ENCODE measurements at regions not wholly inside any gene's neighbourhood (a gene's known extent, or its start where the extent isn't known, plus 50 kb on each side); places are given as distances from the start of the nearest gene placed in this dataset.

GRCh38 chr2:203804070-203804469, 63.5 kb upstream of the CTLA4 start (continued):
- no peak for TF ChIP-seq E2F5 (CRISPR knock-in tag; IDR thresholded peaks at IDR 0.05)
- TF ChIP-seq USF1 (CRISPR knock-in tag; IDR thresholded peaks at IDR 0.05): no peak
- no peak for TF ChIP-seq USF2 (CRISPR knock-in tag; IDR thresholded peaks at IDR 0.05)
- no peak for TF ChIP-seq ZNF281 (CRISPR knock-in tag; IDR thresholded peaks at IDR 0.05)
- no peak for TF ChIP-seq KAT7 (CRISPR knock-in tag; IDR thresholded peaks at IDR 0.05; ENCODE audit: borderline replicate concordance)
- TF ChIP-seq CBFB (CRISPR knock-in tag; IDR thresholded peaks at IDR 0.05; ENCODE audit: low read depth): no peak
- TF ChIP-seq ZNF425 (CRISPR knock-in tag; conservative IDR thresholded peaks at IDR 0.05): no peak

- TF ChIP-seq HMGA2 (CRISPR knock-in tag; IDR thresholded peaks at IDR 0.05): peak; percentile 18; the same call in 1 of the 2 replicates
- TF ChIP-seq MYBL2 (CRISPR knock-in tag; IDR thresholded peaks at IDR 0.05): no peak
- no peak for TF ChIP-seq FOXP4 (CRISPR knock-in tag; IDR thresholded peaks at IDR 0.05)
- no peak for TF ChIP-seq TCF7 (CRISPR knock-in tag; IDR thresholded peaks at IDR 0.05; ENCODE audit: low read depth)
- H3K27me3 Mint-ChIP-seq (ENCODE audit: low read depth): no peaks in the 10 kb centered on the region
- no peak for ATAC-seq
- H3K4me3 Mint-ChIP-seq: no peak overlapping the region
- ChIA-PET POLR2A (no interaction called here), CTCF (interaction anchor here (2.3 kb wide), 1 partner anchor 10 kb away, joined by 11 read pairs; no protein-coding TSS in a partner anchor)
- no peak overlapping the region for H3K27ac Mint-ChIP-seq
- no peak for DNase-seq (ENCODE audit: low spot score)
- peaks cover 6% of the 10 kb centered on the region; the same call in 1 of the 2 replicates for H3K4me1 Mint-ChIP-seq
- no peaks in the 10 kb centered on the region for H3K36me3 Mint-ChIP-seq
- H3K9me3 Mint-ChIP-seq: peaks cover 11% of the 10 kb centered on the region
These were observed 62.6 kb upstream of the CTLA4 start for GRCh38 chr2:203804764-203805485.

GRCh38 chr2:203805486-203805838, 62.1 kb upstream of the CTLA4 start:
- no peaks in the 10 kb centered on the region for H3K27me3 Mint-ChIP-seq (ENCODE audit: low read depth)
- peaks cover 6% of the 10 kb centered on the region; the same call in 1 of the 2 replicates for H3K4me1 Mint-ChIP-seq
- TF ChIP-seq MYBL2 (CRISPR knock-in tag; IDR thresholded peaks at IDR 0.05) (no peak), ZNF263 (CRISPR knock-in tag; IDR thresholded peaks at IDR 0.05; ENCODE audit: low read depth) (no peak), ESRRA (CRISPR knock-in tag; IDR thresholded peaks at IDR 0.05; ENCODE audit: borderline replicate concordance) (no peak), FOXK1 (CRISPR knock-in tag; IDR thresholded peaks at IDR 0.05) (no peak), NFE2L1 (CRISPR knock-in tag; IDR thresholded peaks at IDR 0.05) (no peak), E2F5 (CRISPR knock-in tag; IDR thresholded peaks at IDR 0.05) (no peak), HMGA2 (CRISPR knock-in tag; IDR thresholded peaks at IDR 0.05) (no peak), FOXP1 (CRISPR knock-in tag; IDR thresholded peaks at IDR 0.05; ENCODE audit: borderline replicate concordance) (no peak), ZNF281 (CRISPR knock-in tag; IDR thresholded peaks at IDR 0.05) (no peak), ZNF232 (CRISPR knock-in tag; IDR thresholded peaks at IDR 0.05) (no peak), RORB (CRISPR knock-in tag; IDR thresholded peaks at IDR 0.05) (no peak)

More at GRCh38 chr2:203805486-203805838, 62.1 kb upstream of the CTLA4 start:
- POLR2A ChIA-PET: no interaction called here
- no peak for DNase-seq (ENCODE audit: low spot score)
- Mint-ChIP-seq H3K9me3 (peaks cover 11% of the 10 kb centered on the region), H3K27ac (no peak overlapping the region), H3K36me3 (no peaks in the 10 kb centered on the region), H3K4me3 (no peak overlapping the region)
- CTCF ChIA-PET: interaction anchor here (2.3 kb wide), 1 partner anchor 10 kb away, joined by 11 read pairs; no protein-coding TSS in a partner anchor
- ATAC-seq: no peak

Measured in WTC11 (cell line).